ENCODE measurements at regions not wholly inside any gene's neighbourhood (a gene's known extent, or its start where the extent isn't known, plus 50 kb on each side); places are given as distances from the start of the nearest gene placed in this dataset.

DNA sequence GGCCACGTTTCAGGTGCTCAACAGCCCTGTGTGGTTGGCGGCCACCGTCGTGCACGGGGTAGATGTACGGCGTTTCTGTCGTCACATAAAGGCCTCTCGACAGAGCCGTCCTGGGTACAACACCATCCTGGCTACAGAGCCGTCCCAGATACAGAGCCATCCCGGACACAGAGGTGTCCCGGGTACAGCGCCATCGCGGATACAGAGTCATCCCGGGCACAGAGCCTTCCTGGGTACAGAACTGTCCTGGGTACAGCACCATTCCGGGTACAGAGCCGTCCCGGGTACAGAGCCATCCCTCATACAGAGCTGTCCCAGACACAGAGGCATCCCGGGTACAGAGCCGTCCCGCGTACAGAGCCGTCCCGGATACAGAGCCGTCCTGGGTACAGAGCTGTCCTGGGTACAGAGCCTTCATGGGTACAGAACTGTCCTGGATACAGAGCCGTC, 222.7 kb upstream of the SOX1 start:
- no peak for DNase-seq (ENCODE audit: low spot score)

GRCh38 chr13:111844682-111845081, 222.3 kb upstream of the SOX1 start:
- DNase-seq (ENCODE audit: low spot score), result no peak

GRCh38 chr13:111845621-111846351, 221.2 kb upstream of the SOX1 start:
- DNase-seq (ENCODE audit: low spot score), result no peak

DNA sequence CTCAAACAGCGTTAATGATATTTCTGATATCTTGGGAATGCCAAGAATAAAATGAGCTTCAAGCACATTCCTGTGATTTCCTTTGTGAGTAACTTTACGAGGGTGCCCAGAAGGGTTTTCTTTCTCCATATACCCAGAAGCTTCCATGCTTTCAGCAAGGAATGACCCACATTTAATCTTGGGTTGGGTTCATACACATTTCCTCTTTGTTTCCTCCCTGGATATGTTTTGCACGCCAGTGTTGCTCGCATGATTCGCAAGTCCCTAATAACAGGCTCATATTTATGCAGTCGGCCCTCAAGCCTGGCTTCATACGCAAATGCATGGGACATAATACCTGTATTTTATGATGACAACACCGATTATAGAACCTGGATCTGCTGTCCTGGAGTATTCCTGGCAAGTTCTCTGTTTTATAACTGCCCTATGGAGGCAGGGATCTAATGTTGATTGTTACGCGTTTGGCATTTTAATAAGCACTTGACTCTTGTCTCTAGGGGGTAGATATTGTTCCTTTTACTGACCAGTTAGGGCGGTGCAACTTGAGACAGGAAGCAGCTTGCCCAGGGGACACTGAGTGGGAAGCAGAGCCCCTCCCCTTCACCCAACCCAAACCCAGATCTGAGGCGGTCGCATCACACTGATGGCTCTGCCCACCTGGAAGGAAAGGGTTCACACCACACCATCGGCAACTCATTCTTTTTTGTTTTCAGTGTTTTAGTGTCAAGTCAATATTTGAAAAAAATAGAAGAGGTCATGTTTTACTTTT, 220.4 kb upstream of the SOX1 start:
- DNase-seq (ENCODE audit: low spot score), result no peak

GRCh38 chr13:111847964-111848363, 219.0 kb upstream of the SOX1 start:
- DNase-seq (ENCODE audit: low spot score), result no peak

DNA sequence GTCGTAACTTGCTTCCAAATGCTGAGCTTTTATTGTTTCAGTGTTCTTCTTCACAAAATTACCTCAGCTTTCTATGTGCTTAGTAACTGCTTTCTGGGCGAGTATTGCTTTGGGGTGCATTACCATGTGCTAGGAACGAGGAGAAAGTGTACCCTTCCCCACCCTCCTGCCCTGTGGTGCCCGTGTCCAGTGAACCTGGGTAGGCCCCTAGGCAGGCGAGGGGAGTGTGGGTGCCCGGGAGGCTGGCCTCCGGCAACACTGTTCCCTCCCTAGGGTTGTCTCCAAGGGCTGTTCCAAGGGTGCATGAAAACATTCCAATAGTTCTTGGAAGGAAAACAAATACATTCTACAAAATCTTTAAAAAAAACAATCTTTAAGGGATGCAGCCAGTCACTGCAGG, 216.5 kb upstream of the SOX1 start:
- no peak for DNase-seq (ENCODE audit: low spot score)

- no peak for DNase-seq (ENCODE audit: low spot score)
These were observed 216.0 kb upstream of the SOX1 start for GRCh38 chr13:111850976-111851375.

DNA sequence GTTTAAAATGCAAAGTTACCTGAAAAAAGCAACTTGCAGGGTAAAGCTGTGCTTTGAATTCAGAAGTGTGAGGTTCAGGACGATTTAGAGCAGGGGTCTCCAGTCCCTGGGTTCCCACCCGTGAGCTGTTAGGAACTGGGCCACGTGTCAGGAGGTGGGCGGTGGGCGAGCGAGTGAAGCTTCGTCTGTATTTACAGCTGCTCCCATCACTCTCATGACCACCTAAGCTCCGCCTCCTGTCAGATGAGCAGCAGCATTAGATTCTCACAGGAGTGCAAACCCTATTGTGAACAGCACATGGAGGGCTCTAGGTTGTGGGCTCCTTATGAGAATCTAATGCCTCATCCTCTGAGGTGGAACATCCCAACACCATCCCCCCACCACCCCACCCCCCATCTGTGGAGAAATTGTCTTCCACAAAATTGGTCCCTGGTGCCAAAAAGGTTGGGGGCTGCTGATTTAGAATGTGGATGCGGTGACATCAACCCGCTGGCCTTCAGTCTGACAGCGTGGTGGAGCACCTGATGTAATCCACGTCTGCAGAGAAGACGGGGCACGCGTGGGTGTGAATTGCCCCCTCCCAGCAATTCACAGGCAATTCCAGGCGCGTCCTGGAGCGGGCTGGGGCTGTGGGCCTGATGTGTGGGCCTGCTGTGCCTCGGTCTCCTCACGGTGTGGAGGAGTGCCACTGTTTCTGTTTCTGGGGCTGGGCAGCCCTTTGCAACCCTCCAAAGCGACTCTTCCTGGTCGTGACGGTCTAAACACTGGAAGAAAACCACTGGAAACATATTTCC, 214.0 kb upstream of the SOX1 start:
- DNase-seq (ENCODE audit: low spot score), result no peak

DNA sequence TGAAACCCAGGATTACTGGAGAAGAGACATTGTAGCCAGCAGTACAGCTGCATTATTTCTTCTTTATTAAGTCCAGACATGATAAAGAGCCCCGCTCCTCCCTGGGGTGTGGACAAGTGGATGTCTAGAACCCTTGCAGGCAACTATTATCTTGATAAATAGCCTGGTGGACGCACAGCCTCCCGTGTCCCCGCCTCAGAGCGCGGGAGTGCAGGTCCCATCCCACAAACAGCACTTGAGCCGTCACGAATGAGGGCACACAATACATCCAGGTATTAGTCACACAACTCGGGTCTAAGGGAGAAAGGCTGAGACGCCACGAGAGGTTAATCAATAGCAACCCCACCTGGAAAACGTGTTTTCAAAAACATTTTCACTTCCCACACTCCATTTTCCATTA, 213.2 kb upstream of the SOX1 start:
- no peak for DNase-seq (ENCODE audit: low spot score)

DNA sequence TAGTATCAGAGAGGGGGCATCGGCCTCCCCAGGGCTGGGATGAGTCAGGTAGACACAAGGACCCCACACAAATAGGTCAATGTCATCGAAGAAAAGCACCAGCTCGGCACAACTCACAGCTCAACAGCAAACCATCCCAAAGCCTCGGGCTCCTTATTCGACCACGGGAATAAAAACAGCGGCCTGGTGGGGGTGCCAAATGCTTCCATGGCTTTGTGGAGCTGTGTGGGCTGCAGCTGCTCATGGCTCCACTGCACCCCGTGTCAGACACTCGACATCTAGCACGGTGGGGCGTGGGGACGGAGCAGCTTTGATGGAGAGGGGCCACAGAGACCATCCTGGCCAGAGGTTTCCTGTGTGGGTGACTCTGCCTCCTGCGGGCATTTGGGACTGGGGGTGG, 212.5 kb upstream of the SOX1 start:
- DNase-seq (ENCODE audit: low spot score), result no peak

- DNase-seq (ENCODE audit: low spot score), result no peak
These were observed 211.8 kb upstream of the SOX1 start for GRCh38 chr13:111855191-111855590.

DNA sequence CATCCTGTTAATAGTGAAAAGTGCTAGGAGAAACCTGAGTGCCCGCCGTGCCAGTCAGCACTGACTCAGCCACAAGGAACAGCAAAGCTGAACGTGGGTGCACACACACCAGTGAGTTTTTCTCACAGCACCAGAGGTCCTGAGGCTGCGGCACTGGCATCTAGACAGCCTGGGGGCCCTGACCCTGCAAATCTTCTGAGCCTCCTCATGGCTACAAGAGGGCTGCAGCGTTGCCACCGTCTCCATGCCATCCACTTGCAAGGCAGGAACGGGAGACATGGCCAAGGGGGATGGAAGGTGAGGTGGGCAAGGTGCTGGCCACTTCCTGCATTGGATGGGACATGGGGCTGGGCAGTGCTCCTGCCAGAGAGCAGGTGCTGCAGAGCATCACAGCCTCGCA, 211.2 kb upstream of the SOX1 start:
- no peak for DNase-seq (ENCODE audit: low spot score)

GRCh38 chr13:111856571-111856970, 210.4 kb upstream of the SOX1 start:
- DNase-seq (ENCODE audit: low spot score), result no peak

DNA sequence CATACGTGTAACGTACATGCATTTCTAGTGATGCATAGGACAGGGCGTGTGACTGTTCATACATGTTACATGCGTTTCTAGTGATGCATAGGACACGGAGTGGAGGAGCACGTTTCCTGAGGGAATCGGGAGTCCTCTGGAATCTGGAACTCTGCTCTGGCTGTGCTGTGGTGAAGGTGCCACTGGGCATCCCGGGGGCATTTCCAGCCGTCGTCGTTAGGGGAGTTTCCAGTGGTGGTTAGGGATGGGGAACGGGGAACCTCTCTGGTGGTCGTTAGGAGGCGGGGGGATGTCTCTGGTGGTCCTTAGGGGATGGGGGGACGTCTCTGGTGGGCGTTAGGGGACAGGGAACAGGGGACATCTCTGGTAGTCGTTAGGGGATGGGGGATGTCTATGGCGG, 209.6 kb upstream of the SOX1 start:
- DNase-seq (ENCODE audit: low spot score), result no peak

DNA sequence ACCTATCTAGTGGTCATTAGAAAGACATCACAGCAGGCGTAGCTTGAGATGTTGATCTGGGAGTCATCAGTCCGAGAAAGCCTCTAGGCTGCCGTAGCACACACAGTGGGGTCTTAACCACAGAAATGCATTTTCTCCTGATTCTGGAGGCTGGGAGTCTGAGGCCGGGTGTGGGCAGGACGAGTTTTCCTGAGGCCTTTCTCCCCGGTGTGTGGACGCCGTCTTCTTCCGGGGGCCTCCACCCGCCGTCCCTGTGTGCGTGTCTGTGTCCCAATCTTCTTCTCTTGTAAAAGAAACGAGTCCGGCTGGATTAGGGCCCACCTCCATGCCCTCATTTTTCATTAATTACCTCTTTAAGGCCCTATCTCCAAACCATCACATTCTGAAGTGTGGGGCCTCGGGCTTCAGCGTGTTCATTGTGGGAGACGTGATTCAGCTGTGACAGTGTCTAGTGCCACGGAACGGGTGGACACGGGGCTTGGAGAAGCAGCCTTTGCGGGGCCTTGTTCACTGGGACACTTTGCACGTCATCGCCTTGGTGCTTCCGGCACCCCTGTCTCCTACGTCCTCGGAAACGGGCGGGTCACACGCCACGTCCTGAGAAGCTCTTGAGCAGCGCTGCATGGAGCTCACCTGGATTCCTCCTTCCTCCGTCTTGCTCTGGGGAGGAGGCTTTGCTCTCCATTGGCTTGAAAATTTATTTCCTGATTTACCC, 208.9 kb upstream of the SOX1 start:
- no peak for DNase-seq (ENCODE audit: low spot score)

- no peak for DNase-seq (ENCODE audit: low spot score)
These were observed 208.4 kb upstream of the SOX1 start for GRCh38 chr13:111858571-111858970.

GRCh38 chr13:111859354-111860230, 207.4 kb upstream of the SOX1 start:
- DNase-seq (ENCODE audit: low spot score), result no peak

GRCh38 chr13:111860231-111860552, 206.8 kb upstream of the SOX1 start:
- no peak for DNase-seq (ENCODE audit: low spot score)

DNA sequence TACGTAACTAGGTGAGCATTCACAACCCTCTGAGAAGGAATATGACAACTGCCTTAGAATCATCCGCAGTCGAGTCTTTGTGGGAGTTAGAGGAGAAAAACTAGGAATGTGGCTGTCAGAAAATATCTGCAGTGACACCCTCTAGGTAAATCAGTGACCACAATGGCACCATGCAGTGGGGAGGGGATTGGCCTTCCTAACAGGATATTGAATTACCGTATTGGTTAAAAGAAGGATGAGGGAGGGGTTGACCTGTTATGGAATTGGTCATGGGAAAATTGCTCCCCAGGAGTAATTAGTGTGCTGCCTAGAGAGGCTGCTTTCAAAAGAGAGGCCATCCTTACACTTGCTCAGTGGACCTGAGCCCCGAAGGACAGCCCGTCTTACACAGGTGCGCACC, 205.6 kb upstream of the SOX1 start:
- DNase-seq (ENCODE audit: low spot score), result no peak

GRCh38 chr13:111861766-111862366, 205.1 kb upstream of the SOX1 start:
- no peak for DNase-seq (ENCODE audit: low spot score)
